ENCODE measurements at regions not wholly inside any gene's neighbourhood (a gene's known extent, or its start where the extent isn't known, plus 50 kb on each side); places are given as distances from the start of the nearest gene placed in this dataset.

GRCh38 chr1:91575909-91576519 is 75.4 kb downstream of the CDC7 start:
- DNase-seq = no peak

GRCh38 chr1:91578320-91579109 is 77.9 kb downstream of the CDC7 start:
- no peak for DNase-seq

- DNase-seq = no peak
Measured at GRCh38 chr1:91579658-91580228, 79.1 kb downstream of the CDC7 start.

- peak; percentile 98 for DNase-seq
Measured at GRCh38 chr1:91582431-91582921, 81.8 kb downstream of the CDC7 start.

GRCh38 chr1:91583326-91583755 is 82.7 kb downstream of the CDC7 start:
- peak; percentile 94 for DNase-seq

- DNase-seq = no peak
Measured at GRCh38 chr1:91584309-91584708, 83.7 kb downstream of the CDC7 start.

GRCh38 chr1:91584878-91585277 is 84.2 kb downstream of the CDC7 start:
- no peak for DNase-seq

- DNase-seq = no peak
Measured at GRCh38 chr1:91585502-91585901, 84.9 kb downstream of the CDC7 start.

- peak; percentile 20 for DNase-seq
Measured at GRCh38 chr1:91585982-91586381, 85.3 kb downstream of the CDC7 start.

GRCh38 chr1:91589437-91589836 is 88.8 kb downstream of the CDC7 start:
- no peak for DNase-seq

GRCh38 chr1:91591175-91591974 is 90.7 kb downstream of the CDC7 start:
- no peak for DNase-seq

GRCh38 chr1:91592716-91593477 is 92.2 kb downstream of the CDC7 start:
- DNase-seq = no peak

GRCh38 chr1:91594383-91595055 is 93.9 kb downstream of the CDC7 start:
- DNase-seq = no peak

GRCh38 chr1:91596474-91596873 is 95.8 kb downstream of the CDC7 start:
- DNase-seq = peak; percentile 68

- DNase-seq = no peak
Measured at GRCh38 chr1:91597215-91597614, 96.6 kb downstream of the CDC7 start.

GRCh38 chr1:91600431-91601337 is 100.0 kb downstream of the CDC7 start:
- no peak for DNase-seq

- peak; percentile 42 for DNase-seq
Measured at GRCh38 chr1:91601554-91602376, 101.1 kb downstream of the CDC7 start.

- DNase-seq = no peak
Measured at GRCh38 chr1:91603409-91603808, 102.8 kb downstream of the CDC7 start.

- DNase-seq = peak; percentile 73
Measured at GRCh38 chr1:91604632-91605031, 104.0 kb downstream of the CDC7 start.

GRCh38 chr1:91605566-91605965 is 104.9 kb downstream of the CDC7 start:
- DNase-seq = no peak
